ENCODE measurements at regions not wholly inside any gene's neighbourhood (a gene's known extent, or its start where the extent isn't known, plus 50 kb on each side); places are given as distances from the start of the nearest gene placed in this dataset.

GRCh38 chr2:228665232-228665631, 483.7 kb upstream of the SPHKAP start:
- TF ChIP-seq CTCF (conservative IDR thresholded peaks at IDR 0.05 in 1 of 2, IDR thresholded peaks at IDR 0.05 in 1 of 2; ENCODE audit: low read depth in 1 of 2, low read length in 2 of 2): no peak
- TF ChIP-seq EZH2 (IDR thresholded peaks at IDR 0.05; ENCODE audit: low read length, missing control alignments): no peak
